NOMO-1 (cell line): ENCODE measurements at regions not wholly inside any gene's neighbourhood (a gene's known extent, or its start where the extent isn't known, plus 50 kb on each side); places are given as distances from the start of the nearest gene placed in this dataset.

Experiments used
- DNase-seq, 2 experiments: peaks; one replicate each; lab custom pipeline; 2025; ENCODE audit not compliant: unreplicated experiment in 2 of 2; lab: John Stamatoyannopoulos, UW

DNA sequence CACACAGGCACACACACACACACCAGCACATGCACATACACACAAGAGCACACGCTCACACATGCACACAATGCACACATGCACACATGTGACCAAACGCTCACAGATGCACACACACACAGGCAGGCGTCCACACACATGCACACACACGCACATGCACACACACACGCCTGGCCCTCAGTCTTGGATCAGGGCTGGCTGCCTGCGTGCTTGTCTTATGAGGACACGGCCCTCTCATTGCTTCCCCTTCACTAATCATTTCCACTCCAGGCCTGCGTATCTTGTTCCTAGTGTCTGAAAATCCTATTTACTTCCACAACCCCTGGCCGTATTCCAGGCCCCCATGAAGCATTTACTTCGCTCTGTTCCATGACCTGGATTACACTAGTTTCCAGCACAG is 740.5 kb downstream of the BRD1 start:
- no peak for DNase-seq

DNA sequence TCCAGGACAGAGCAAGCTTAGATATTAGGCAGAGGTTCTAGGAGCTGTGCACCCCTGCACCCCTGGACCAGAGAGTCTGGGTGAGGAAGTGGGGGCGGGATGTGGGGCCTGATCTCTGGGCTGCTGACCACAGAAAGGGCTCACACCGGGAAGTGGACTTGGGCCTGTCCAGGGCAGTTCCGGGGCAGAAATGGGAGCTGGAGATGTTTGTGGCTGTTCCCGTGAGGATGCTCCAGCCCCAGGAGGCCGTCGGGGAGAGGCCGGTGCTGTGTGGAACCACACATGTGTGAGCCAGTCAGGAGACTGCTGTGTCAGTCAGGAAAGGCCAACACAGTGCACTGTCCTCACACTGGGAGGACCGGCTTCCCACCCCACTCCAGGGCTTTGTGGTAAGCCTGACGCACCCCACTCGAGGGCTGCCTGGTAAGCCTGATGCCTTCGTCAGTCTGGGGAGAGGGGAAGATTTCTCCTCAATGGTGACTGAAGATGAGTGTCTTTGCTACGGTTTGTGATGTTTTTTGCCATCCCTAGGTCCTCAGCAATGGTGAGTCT is 741.0 kb downstream of the BRD1 start:
- DNase-seq, result no peak

DNA sequence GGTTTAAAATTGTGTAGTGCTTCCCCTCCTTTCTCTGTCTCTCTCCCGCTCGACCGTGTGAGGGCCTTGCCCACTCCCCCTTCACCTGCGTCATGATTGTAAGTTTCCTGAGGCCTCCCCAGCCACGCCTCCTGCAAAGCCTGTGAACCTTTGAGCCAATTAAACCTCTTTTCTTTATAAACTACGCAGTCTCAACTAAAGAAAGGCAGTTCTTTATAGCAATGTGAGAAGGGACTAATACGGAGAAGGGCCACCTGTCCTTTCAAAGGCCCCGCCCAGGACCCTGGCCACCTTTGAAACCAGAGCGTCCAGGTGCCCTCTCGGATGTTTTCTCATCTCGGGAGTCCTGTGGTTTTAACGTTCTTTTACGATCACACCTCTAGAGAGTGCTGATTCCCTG is 741.5 kb downstream of the BRD1 start:
- DNase-seq, result no peak

DNA sequence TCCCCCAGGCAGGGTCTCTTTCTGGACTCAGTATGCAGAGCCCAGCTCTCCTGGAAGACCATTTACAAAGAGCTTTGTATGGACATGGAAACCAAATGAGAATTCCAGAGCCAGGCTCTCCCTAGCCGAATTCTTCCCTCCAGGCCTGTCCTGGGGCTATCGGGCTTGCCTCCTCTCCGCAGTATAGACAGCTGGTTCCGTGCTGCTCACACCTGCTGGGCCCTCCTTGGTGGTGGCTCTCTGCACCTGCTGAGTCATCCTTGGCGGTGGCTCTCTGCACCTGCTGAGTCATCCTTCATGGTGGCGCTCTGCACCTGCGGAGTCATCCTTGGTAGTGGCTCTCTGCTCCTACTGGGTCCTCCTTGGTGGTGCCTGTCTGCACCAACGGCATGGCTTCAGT is 743.5 kb downstream of the BRD1 start:
- DNase-seq, result no peak

DNA sequence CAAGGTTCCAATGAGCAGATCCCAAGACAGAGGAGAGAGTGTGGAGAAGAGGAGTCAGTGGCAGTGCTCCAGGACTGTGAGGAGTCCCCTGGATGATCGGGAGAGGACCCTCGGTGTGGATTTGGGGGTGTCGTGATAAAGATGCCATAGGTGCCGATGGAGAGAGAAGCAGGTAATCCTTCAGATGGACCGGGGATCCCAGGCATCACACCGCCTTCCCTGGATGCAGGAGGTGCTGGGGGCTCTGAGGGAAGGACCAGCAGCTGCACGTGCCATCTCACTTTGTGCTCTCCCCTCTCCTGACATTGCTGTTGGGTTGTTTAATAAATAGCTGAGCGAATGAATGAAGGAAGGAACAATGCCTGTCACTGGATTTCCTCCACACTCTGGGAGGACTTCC is 744.1 kb downstream of the BRD1 start:
- DNase-seq, result no peak

DNA sequence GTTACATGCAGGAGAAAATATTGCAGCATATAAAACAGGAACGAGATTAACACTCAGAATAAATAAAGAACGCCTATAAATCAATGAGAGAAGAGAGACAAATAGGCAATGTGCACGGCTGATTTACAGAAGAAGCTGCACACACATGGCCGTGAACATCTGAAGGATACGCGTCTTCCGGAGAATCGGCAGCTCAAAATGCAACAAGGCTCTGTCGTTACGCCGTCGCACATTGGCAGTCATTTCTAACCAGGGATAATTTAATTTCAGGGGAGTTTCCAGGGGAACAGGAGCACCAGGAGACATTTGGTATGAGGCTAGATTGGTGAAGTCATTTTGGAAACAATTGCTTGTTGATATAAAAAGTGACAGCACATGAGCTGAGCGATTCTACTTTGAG is 745.2 kb downstream of the BRD1 start:
- DNase-seq, result no peak

DNA sequence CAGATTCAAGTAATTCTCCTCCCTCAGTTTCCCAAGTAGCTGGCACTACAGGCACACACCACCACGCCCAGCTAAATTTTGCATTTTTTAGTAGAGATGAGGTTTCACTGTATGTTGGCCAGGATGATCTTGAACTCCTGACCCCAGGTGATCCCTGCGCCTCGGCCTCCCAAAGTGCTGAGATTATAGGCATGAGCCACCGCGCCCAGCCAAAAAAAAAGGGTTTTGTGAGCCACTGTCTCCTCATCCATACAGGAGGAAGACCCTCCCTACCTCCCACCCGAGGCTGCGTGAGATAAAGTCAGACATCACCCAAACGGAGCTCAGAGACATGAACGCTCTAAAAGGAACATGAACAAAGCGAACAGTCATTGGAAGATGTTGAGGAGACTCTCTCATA is 745.7 kb downstream of the BRD1 start:
- DNase-seq, result no peak

DNA sequence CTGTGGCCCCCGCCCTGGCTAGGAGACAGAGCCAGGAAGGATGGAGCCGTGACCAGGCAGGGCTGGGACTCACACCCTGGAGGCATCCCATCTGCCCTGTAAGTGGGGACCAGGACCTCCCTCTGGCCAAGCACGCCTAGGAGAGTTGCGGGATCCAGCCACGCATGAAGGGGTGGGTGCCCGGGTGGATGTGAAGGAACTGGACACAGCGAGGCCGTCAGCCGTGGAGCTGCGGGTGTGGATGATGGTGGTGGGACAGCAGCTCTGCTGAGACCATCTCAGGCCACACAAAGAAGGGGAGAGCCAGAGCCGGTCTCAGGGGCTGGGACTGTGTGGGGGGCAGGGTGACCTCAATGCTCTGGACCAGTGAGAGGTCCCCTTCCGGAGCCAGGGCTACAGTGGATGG is 746.4 kb downstream of the BRD1 start:
- no peak for DNase-seq

DNA sequence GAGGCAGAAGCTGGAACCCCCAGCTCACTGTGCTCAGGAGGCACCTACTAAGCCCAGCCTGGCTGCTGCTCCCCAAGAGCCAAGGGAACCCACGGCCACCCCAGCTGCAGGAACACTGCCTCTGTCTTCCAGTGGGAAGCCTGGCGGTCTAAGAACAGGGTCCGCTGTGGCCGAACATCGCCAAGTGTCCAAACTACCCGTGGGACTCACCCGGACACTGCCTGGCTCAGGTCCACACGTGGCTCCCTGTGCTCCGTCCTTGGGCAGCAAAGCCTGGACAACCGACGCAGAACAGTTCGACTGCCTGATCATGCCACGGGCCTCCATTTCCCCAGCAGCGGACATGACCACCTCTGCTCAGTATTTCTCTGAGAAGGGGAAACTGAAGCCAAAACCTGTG is 747.0 kb downstream of the BRD1 start:
- no peak for DNase-seq

DNA sequence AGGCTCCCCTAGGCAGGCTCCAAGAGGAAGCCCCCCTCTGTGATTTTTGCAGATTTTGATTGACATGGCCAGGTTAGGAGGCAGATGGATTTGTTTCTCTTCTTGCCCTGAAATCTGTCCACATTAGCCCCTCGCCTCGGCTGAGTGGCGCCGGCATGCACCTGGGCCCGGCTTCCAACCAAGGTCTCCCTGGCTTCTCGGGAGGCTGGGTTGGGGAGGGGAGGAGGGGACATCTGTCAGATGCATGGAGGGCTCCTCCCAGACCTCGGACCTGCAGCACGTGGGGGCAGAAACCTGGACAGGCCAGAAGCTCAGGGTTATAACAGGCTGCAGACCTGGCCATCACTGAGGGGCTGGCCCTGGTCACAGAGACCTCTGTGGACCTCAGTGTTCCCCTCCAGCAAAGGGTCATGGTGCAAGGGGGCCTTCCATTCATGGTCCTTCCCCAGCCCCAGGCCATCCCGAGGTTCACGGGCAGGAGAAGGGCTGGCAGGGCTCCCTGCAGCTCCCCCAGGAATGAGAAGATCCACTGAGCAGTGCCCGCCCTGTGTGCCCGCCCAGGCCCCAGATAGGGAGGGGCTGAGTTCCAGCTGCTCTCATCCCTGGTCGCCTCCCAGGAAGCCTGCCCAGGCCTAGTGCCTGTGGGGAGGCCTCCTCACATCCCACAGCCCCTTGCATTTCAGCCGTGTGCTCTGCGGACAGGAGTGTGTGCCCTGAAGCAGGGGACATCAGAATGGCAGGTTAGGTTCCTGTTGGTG is 747.8 kb downstream of the BRD1 start:
- DNase-seq, result no peak

DNA sequence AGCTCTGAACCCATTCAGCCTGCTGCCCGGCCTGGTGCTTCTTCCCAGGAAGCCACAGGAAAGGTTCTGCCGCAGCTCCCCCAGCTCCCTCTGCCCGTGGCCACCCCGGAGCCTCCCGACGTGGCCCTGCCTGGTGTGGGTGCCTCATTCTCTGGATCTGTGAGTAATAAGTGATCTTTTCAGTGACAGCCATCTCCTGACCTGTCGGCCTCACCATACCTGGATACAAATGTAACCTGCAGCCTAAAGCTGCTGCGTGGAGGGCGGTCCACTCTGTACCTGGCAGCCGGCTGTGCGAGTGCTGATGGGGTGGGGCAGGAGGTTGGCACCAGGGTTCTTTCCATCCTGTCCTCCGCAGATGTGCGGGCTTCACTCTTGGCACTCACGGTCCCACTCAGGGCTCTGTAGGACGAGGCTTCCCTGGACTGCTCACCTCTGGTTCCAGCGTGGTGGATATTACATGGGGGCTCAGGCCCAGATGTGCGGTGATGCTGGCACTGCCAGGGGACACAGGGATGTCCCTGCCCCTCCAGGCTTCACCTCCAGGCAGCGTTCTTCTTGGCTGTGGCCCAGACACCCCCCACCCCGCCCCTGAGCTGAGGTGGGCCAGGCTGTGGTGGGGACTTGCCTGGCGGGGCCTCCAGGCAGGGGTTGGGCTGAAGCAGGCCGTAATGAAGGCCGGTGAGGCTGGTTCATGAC is 748.5 kb downstream of the BRD1 start:
- DNase-seq, result no peak

DNA sequence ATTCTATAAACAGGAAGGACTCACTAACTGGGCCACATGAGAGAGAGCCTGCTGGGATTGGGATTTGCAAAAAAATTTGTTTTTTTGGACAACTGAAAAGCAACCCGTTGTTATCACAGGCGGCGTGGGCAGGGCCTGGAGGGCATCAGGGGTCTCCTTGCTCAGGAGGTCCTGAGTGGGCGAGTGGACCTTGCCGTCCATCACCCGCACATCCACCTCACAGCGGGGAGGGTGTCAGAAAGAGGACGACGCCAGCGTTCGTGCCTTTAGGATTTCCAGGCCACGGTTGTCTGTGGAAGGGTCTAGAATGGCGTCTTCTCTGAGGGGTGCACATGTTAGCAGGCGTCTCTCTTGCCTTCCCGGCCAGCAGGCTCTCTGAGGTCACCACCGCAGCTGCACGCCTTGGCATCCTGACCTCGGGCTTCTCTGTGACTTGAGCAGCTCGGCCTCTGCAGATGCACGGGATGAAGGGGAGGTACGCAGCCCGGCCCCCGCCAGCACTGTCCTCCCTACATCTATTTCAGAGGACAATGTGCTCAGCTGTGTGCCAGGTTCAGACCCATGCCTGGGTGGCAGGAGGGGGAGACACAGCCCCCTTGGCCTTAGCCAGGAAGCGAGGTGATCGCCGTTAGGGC is 749.5 kb downstream of the BRD1 start:
- no peak for DNase-seq

DNA sequence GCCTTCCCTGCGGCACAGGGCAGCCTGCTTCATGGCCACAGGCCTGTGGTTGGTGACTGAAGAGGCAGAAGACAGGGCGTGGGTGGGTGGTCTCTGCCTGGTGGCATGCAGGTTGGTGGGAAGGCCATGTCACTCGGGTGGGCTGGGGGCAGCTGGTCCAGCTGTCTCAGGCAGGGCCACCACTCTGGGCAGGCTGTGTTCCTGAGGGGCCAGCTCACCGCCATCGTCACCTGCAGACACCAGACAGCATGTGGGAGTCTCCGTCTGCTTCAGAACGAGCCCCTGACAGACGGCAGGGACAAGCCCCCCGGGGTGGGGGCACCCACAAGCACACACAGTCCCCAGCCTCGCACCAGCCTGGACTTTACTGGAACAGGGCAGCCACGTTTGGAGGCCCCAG is 750.1 kb downstream of the BRD1 start:
- no peak for DNase-seq

DNA sequence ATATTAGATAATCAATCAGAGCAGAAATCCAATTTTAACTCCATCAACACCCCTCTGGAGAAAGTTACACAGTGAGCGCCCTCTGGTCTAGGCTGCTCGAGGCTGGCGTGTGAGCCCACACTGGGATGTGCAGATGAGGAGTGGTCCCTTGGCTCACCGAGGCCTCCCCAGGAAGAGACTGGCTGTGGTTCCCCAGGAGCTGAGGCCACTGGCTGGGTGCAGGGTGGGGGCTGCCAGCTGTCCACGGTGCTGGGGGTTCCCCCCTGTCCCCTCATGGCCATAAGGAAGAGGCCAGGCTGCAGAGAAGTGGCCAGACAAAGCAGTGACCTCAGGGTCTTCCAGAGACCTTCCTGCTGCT is 750.7 kb downstream of the BRD1 start:
- no peak for DNase-seq

DNA sequence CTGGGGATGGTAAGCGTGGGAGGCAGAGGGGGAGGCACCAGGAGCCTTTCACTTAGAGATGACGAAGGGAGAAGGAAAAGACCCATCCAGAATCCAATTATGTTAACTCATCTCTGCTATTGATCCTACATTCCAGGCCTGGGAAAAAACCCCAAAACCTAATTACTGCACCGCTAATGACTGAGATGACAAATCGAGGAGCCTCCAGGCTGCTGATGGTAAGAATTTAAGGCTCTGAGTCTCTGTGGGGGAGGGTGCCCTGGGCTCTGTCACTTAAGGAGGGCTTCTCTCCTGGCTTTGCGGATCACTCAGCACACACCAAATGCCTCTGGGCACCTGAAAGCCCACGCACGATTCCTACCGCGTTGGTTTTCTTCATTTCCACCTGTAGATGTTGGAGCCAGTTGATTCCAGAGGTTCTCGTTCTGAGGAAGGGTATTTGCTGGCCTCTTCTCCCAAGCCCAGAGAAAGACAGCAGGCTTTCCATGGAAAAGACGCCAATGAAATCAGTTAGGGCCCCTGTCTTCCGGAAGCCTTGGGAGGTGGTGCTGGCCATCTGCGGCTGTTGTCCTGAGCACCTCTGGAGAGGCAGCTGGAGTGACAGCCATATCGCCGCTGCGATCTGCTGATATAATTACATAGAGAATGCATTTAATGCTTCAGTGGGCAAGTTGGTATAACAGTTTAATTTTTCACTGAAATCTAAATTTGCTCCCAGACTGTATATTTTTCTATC is 751.2 kb downstream of the BRD1 start:
- no peak for DNase-seq

DNA sequence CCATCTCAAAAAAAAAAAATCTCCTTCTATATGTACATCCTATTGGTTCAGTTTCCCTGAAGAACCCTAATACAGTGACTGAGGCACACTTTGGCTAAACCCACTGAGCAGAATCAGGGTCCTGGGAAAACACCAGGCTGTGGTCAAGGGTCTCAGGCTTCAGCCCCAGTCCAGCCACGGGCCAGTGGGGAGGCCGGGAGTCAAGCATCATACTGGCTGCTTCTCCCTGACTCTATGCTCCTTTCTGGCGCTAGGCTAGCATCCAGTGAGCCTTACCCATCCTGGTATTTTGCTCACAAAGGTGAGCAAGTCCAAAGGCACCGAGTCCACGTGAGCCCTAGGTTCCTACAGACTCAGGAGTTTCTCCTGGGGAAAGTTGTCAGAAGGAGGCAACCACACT is 752.5 kb downstream of the BRD1 start:
- no peak for DNase-seq

DNA sequence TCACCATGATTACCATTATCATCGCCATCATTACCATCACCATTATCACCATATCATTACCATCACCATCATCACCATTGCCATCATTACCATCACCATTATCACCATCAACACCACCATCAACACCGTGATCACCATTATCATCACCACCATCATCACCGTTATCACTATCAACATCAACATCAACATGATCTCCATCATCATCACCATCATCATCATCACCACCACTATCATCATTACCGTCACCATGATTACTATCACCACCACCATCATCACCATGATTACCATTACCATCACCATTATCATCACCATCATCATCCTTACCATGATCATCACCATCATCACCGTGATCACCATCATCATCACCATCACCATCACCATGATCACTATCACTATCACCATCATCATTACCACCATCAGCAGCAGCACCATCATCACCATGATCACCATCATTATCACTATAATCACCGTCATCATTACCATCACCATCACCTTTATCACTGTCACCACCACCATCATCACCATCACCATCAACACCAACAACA is 753.7 kb downstream of the BRD1 start:
- no peak for DNase-seq

DNA sequence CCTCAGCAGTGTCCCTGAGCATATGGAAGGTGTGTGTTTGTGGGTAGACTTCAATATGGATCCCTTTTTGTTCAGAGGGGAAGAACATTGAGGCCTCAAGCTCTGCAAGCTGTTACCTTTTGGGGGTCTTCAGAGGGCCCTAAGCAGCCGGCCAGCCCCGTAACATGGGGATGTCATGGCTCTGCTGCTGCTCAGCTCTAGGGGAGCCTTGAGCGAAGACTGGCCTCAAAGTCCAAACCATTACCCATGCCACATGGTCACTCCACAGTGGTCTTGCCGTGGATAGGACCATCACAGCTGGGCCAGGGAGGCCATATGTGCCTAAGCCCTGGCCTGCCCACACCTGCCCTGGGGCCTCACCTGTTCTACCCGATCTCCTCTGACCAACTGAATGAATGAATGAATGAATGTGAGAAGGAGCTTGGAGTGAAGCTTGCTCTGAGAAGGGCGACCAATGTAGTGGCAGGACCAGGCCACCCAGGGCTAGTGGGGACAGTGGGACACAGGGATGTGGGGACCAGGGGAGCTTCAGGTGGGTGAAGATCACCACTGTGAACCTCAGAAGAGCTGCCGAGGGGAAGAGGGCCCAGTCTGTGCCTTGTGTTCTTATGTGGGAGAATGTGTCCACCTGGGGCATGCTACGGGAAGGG is 754.6 kb downstream of the BRD1 start:
- no peak for DNase-seq

DNA sequence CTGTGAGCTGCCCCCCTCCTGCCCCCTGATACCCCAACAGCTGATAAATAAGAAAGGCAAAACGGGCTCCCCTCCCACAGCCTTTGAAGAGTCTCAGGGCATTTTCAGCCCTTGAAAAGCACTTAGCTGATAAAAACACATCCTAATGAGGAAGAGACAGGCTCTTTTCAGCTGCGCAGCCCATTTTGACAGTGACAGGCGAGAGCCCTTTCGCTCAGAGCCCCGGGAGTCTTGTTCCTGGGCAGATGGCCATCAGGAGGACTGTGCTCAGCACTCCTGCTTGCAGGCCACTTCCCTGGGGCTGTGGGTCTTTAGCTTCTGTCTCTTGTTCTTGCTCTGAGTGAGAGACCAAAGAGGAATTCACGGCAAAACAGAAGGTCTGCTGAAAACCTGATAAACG is 757.2 kb downstream of the BRD1 start:
- DNase-seq, result no peak

DNA sequence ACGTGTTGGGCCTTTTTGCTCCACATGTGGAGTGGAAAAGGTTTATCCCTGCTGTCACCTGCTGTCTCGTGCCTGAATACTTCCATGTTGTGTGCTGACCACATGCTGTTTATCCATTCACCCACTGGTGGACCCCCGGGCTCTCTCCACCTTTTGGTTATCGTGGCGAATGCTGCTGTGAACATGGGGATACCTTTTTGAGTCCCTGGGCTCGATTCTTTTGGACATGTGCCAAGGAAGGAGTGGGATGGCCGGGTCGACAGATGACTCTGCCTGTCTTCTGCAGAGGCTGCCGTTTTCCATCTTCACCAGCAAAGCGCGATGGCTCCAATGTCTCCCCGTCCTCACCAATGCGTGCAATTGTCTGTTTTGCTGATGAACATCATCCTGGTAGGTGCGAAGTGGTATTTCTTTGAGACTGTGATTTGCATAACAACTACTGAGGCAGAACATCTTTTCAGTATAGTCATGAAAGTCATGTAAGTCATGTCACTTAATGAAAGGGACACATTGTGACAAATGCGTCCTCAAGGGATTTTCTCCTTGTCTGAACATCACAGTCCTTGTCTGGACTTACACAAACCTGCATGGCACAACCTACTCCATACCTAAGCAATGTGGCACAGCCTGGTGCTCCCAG is 758.7 kb downstream of the BRD1 start:
- no peak for DNase-seq
